T-cell (primary cell): ENCODE measurements at regions not wholly inside any gene's neighbourhood (a gene's known extent, or its start where the extent isn't known, plus 50 kb on each side); places are given as distances from the start of the nearest gene placed in this dataset.

Source experiments
- ATAC-seq, 4 experiments: fragments of 200-7000 bp in 3 of 4; fragments of 150-1000 bp in 1 of 4; cut with Tn5 transposase; replicated peaks in 1 of 4; 1 replicate in 3 of 4; 2 replicates in 1 of 4; pipeline ENCODE4 v1.10.0; 2021; ENCODE audit warnings: moderate library complexity in 3 of 4, mild to moderate bottlenecking in 2 of 4, moderate number of reproducible peaks in 1 of 4
- CTCF ChIA-PET, 2 donors: fragments of 300-600 bp; sonication (Branson Sonifier 250); formaldehyde crosslinking; loops; one replicate each; lab custom pipeline; 2022; ENCODE audit warnings: antibody characterized with exemption in 2 of 2; lab: Charles Lee
- POLR2A ChIA-PET, 2 donors: fragments of 300-600 bp; sonication (Branson Sonifier 250); formaldehyde crosslinking; loops; one replicate each; lab custom pipeline; 2022; ENCODE audit warnings: antibody characterized with exemption in 2 of 2; lab: Charles Lee
- DNase-seq, 35 experiments: peaks; one replicate each; pipeline versions ENCODE4 v3.0.0 to v3.0.0-alpha.2; 2013 to 2023
- H3K27ac ChIP-seq: one replicate; pipeline ENCODE4 v1.5.1; 2013; ENCODE audit warnings: low read length
- H3K27me3 ChIP-seq, 2 experiments: replicated peaks in 1 of 2; 1 replicate in 1 of 2; 2 replicates in 1 of 2; pipeline versions ENCODE4 v1.6.1 to v1.7.0; 2013; ENCODE audit warnings: low read length in 1 of 2, mixed read lengths in 1 of 2; ENCODE audit not compliant: control insufficient read depth in 2 of 2, insufficient read depth in 2 of 2; ENCODE audit errors: extremely low read depth in 1 of 2
- H3K36me3 ChIP-seq, 2 donors: 1 replicate in 1 of 2; 2 replicates in 1 of 2; pipeline versions ENCODE4 v1.6.1 to v1.7.0; 2013; ENCODE audit warnings: low read length in 1 of 2; ENCODE audit not compliant: control insufficient read depth in 2 of 2, insufficient read depth in 1 of 2; ENCODE audit errors: extremely low read depth in 1 of 2
- H3K4me1 ChIP-seq, 2 experiments: 1 replicate in 1 of 2; 2 replicates in 1 of 2; pipeline versions ENCODE4 v1.6.1 to v1.7.0; 2013; ENCODE audit warnings: low read length in 2 of 2, mixed read lengths in 1 of 2; ENCODE audit not compliant: insufficient read depth in 2 of 2, control insufficient read depth in 1 of 2; ENCODE audit errors: extremely low read depth in 1 of 2
- H3K4me3 ChIP-seq, 2 donors: 1 replicate in 1 of 2; 2 replicates in 1 of 2; pipeline versions ENCODE4 v1.5.1 to v1.7.0; 2013; ENCODE audit warnings: mild to moderate bottlenecking in 2 of 2, low read length in 1 of 2, moderate library complexity in 1 of 2; ENCODE audit not compliant: control insufficient read depth in 1 of 2; ENCODE audit errors: extremely low read depth in 1 of 2
- H3K9me3 ChIP-seq: 2 replicates; pipeline ENCODE4 v1.7.0; 2013
- H3K27ac Mint-ChIP-seq, 2 donors: one replicate each; pipeline ENCODE4 v1.8.0; 2020 to 2021; ENCODE audit warnings: mild to moderate bottlenecking in 2 of 2, mixed read lengths in 2 of 2
- H3K27me3 Mint-ChIP-seq, 2 donors: one replicate each; pipeline ENCODE4 v1.8.0; 2021 to 2022; ENCODE audit warnings: mixed read lengths in 2 of 2
- H3K36me3 Mint-ChIP-seq: one replicate; pipeline ENCODE4 v1.8.0; 2021; ENCODE audit warnings: mixed read lengths
- H3K4me1 Mint-ChIP-seq, 3 donors: one replicate each; pipeline ENCODE4 v1.8.0; 2020 to 2022; ENCODE audit warnings: mixed read lengths in 3 of 3, mild to moderate bottlenecking in 1 of 3
- H3K4me3 Mint-ChIP-seq, 3 donors: one replicate each; pipeline ENCODE4 v1.8.0; 2020 to 2022; ENCODE audit warnings: mild to moderate bottlenecking in 3 of 3, mixed read lengths in 3 of 3, moderate library complexity in 3 of 3
- H3K9me3 Mint-ChIP-seq, 3 donors: one replicate each; pipeline ENCODE4 v1.8.0; 2020 to 2022; ENCODE audit warnings: mixed read lengths in 3 of 3
- WGBS: methylation state at CpG from one replicate; pipeline ENCODE4 v1.1.5; 2013; ENCODE audit warnings: missing lambda C conversion rate; ENCODE audit not compliant: insufficient coverage; 5-methylcytosine and 5-hydroxymethylcytosine counted together

DNA sequence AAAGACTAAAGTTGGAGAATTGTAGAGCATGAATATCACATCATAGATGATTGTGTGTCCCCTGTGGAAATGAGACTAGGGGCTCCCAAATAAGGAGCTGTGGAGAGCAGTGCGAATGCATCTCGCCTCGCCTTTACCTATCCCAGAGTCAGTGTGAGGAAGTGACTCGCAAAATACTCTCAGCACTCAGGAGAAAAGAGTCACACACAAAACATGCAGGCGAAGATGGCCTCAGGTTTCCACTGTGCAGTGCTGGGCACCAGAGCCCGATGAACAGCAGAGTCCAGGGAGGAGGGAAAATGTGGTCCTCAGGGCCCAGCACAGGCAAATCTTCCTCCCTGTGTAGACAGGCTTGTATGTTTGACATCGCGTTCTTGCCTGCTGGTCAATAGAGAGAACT is 126.5 kb upstream of the AFDN start:
- Histone ChIP-seq H3K4me3 (no peak overlapping the region), H3K27me3 (peaks cover 0 to 47% of the 10 kb centered on the region in 2 experiments), H3K4me1 (peaks cover 7 to 27% of the 10 kb centered on the region in 2 experiments), H3K27ac (no peak overlapping the region), H3K36me3 (no peaks in the 10 kb centered on the region), H3K9me3 (no peaks in the 10 kb centered on the region)
- CTCF ChIA-PET: no interaction called here
- Mint-ChIP-seq H3K9me3 (no peaks in the 10 kb centered on the region), H3K27me3 (peaks cover 6 to 25% of the 10 kb centered on the region in 2 donors), H3K27ac (peak overlapping the region in 1 of 2 donors; percentile 74), H3K36me3 (no peaks in the 10 kb centered on the region), H3K4me1 (peaks cover 21 to 32% (median 28%) of the 10 kb centered on the region in 3 donors), H3K4me3 (peak overlapping the region in 1 of 3 donors; percentile 84)
- ATAC-seq: no peak
- 100% methylated on average over 2 of the region's 8 CpGs for WGBS
- no peak for DNase-seq
- POLR2A ChIA-PET: no interaction called here

DNA sequence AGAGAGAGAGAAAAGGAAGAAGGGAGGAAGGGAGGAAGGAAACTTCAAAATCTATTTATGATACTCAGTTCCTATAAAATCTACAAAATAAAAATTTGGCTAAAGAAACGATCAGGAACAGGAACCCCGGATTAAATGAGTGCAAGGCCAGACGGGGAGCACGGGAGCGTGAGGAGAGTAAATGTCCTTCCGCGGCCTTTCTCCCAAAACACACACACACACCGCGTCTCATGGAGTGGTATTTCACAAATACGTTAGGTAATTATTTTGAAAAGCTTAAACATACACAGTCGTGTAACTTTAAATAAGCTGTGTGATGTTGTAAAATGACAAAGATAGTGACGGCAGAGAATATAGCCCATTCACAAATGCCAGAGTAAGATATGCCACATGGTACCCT is 125.7 kb upstream of the AFDN start:
- Mint-ChIP-seq H3K4me3 (no peak overlapping the region), H3K27me3 (peaks cover 6 to 27% of the 10 kb centered on the region in 2 donors), H3K4me1 (peaks cover 30 to 40% (median 34%) of the 10 kb centered on the region in 3 donors), H3K36me3 (no peaks in the 10 kb centered on the region), H3K27ac (no peak overlapping the region), H3K9me3 (no peaks in the 10 kb centered on the region)
- ATAC-seq (no peak), DNase-seq (no peak)
- Histone ChIP-seq H3K4me1 (peaks cover 12 to 33% of the 10 kb centered on the region in 2 experiments), H3K36me3 (no peaks in the 10 kb centered on the region), H3K27me3 (peaks cover 0 to 54% of the 10 kb centered on the region in 2 experiments), H3K9me3 (no peaks in the 10 kb centered on the region), H3K4me3 (no peak overlapping the region), H3K27ac (no peak overlapping the region)
- ChIA-PET CTCF (interaction anchor here in 1 of 2 donors (0.6 kb wide), 1 partner anchor 109 kb away, joined by 3 read pairs; no protein-coding TSS in a partner anchor), POLR2A (no interaction called here)
- WGBS: no CpG with 5 or more reads among the region's 12 CpGs

DNA sequence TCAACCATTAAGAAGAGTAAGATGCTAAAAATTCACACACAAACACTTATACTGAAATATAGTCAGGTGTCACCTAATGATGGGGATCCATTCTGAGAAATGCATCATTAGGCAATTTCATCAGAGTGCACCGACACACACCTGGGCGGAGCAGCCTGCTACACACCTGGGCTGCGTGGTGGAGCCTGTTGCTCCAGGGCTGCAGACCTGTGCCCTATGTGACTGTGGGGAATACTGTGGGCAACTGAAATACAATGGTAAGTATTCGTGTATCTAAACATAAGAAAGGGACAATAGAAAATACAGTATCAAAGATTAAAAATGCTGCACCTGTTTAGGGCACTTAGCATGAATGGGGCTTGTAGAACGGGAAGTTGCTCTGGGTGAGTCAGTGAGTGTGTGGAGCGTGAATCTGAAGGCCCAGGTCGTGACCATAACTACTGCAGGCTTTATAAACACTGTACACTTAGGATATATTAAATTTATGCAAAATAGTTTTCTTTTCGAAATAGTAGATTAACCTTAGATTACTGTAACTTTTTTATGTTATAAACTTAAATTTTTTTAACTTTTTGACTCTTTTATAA is 124.4 kb upstream of the AFDN start:
- peaks cover 13 to 44% of the 10 kb centered on the region in 2 experiments for H3K4me1 ChIP-seq
- no peak overlapping the region for H3K4me3 Mint-ChIP-seq
- peaks cover 2 to 65% of the 10 kb centered on the region in 2 experiments for H3K27me3 ChIP-seq
- H3K36me3 Mint-ChIP-seq: no peaks in the 10 kb centered on the region
- H3K4me3 ChIP-seq: no peak overlapping the region
- ATAC-seq (no peak), DNase-seq (no peak)
- H3K36me3 ChIP-seq: no peaks in the 10 kb centered on the region
- CTCF ChIA-PET: no interaction called here
- WGBS: 90% methylated on average over 2 of the region's 8 CpGs
- POLR2A ChIA-PET: no interaction called here
- H3K9me3 ChIP-seq: no peaks in the 10 kb centered on the region
- no peak overlapping the region for H3K27ac Mint-ChIP-seq
- no peak overlapping the region for H3K27ac ChIP-seq
- H3K27me3 Mint-ChIP-seq: peaks cover 12 to 37% of the 10 kb centered on the region in 2 donors
- peaks cover 41 to 53% (median 46%) of the 10 kb centered on the region in 3 donors for H3K4me1 Mint-ChIP-seq
- H3K9me3 Mint-ChIP-seq: no peaks in the 10 kb centered on the region

DNA sequence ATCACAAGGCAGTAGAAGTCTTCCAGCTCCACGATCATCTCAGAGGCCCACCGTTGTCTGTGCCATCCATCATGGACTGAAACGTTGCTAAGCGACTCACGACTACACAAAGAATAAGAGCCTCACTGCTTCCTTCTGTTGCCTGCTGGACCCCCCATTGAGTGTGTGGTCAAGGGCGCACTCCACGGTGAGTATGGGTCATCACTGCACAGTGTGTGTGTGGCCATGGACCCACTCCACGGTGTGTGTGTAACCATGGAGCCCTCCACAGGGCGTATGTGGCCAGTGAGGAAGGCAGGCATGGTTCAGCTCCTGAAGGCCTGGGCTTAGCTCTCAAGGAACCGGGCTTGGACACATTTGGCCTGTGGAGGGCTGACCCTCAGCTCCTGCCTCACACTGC is 123.4 kb upstream of the AFDN start:
- POLR2A ChIA-PET: no interaction called here

DNA sequence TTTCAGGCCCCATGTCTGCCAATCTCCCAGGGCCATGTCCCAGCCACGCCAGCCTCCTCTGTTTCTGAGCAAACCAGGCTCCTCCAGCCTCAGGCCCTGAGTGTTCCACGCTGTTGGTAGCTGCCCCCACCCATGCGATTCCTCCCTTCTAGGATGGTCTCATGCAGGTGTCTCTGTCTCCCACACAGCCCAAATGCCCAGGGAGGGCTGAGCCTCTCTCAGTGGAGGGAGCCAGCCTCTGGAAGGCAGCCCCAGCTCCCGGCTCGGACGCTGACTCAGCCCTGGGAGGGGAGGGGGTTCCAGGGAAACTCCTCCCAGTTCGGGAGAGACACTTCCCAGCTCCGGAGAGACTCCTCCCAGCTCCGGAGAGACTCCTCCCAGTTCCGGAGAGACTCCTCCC is 122.9 kb upstream of the AFDN start:
- ChIA-PET CTCF (no interaction called here), POLR2A (no interaction called here)
- peaks cover 13 to 43% of the 10 kb centered on the region in 2 experiments for H3K4me1 ChIP-seq
- no peak overlapping the region for H3K4me3 ChIP-seq
- H3K27ac Mint-ChIP-seq: no peak overlapping the region
- no peaks in the 10 kb centered on the region for H3K36me3 Mint-ChIP-seq
- no peaks in the 10 kb centered on the region for H3K36me3 ChIP-seq
- H3K27me3 ChIP-seq: peaks cover 2 to 74% of the 10 kb centered on the region in 2 experiments
- ATAC-seq (no peak), DNase-seq (no peak)
- WGBS: 93% methylated on average over 5 of the region's 10 CpGs
- no peak overlapping the region for H3K27ac ChIP-seq
- H3K9me3 Mint-ChIP-seq: no peaks in the 10 kb centered on the region
- H3K4me1 Mint-ChIP-seq: peaks cover 43 to 59% (median 52%) of the 10 kb centered on the region in 3 donors
- no peaks in the 10 kb centered on the region for H3K9me3 ChIP-seq
- no peak overlapping the region for H3K4me3 Mint-ChIP-seq
- H3K27me3 Mint-ChIP-seq: peaks cover 22 to 50% of the 10 kb centered on the region in 2 donors

More for the DNA sequence above, 123.4 kb upstream of the AFDN start:
- WGBS: 93% methylated on average over 10 of the region's 10 CpGs
- Histone ChIP-seq H3K36me3 (no peaks in the 10 kb centered on the region), H3K27ac (no peak overlapping the region), H3K4me1 (peaks cover 13 to 44% of the 10 kb centered on the region in 2 experiments), H3K9me3 (no peaks in the 10 kb centered on the region), H3K4me3 (no peak overlapping the region), H3K27me3 (peaks cover 2 to 74% of the 10 kb centered on the region in 2 experiments)
- H3K4me3 Mint-ChIP-seq: no peak overlapping the region
- no peaks in the 10 kb centered on the region for H3K9me3 Mint-ChIP-seq
- ATAC-seq: no peak
- no peak overlapping the region for H3K27ac Mint-ChIP-seq
- H3K36me3 Mint-ChIP-seq: no peaks in the 10 kb centered on the region
- no peak for DNase-seq
- H3K4me1 Mint-ChIP-seq: peaks cover 41 to 57% (median 48%) of the 10 kb centered on the region in 3 donors
- peaks cover 19 to 45% of the 10 kb centered on the region in 2 donors for H3K27me3 Mint-ChIP-seq
- CTCF ChIA-PET: no interaction called here

DNA sequence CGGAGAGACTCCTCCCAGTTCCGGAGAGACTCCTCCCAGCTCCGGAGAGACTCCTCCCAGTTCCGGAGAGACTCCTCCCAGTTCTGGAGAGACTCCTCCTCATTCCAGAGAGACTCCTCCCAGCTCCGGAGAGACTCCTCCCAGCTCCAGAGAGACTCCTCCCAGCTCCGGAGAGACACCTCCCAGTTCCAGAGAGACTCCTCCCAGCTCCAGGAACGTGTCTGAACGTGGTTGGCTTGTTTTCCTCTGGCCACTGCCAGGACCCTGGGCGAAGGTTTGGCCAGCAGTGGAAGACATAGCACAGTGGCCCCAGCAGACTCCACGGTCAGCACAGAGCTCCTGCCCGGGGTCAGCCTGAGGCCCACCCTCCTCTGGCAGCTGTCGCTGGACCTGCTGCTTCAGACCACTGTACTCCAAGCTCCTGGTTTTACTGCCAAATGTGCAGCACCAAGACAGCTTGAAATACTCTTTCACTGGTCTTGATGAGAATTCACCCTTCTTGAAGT is 122.3 kb upstream of the AFDN start:
- POLR2A ChIA-PET: no interaction called here
- H3K4me1 Mint-ChIP-seq: peaks cover 41 to 58% (median 52%) of the 10 kb centered on the region in 3 donors
- CTCF ChIA-PET: no interaction called here
- Histone ChIP-seq H3K27ac (no peak overlapping the region), H3K27me3 (peaks cover 2 to 75% of the 10 kb centered on the region in 2 experiments), H3K9me3 (no peaks in the 10 kb centered on the region), H3K36me3 (no peaks in the 10 kb centered on the region), H3K4me3 (no peak overlapping the region), H3K4me1 (peaks cover 13 to 36% of the 10 kb centered on the region in 2 experiments)
- ATAC-seq: no peak
- H3K27me3 Mint-ChIP-seq: peaks cover 27 to 54% of the 10 kb centered on the region in 2 donors
- WGBS: 84% methylated on average over 10 of the region's 12 CpGs
- H3K4me3 Mint-ChIP-seq: no peak overlapping the region
- H3K36me3 Mint-ChIP-seq: no peaks in the 10 kb centered on the region
- no peak for DNase-seq
- no peak overlapping the region for H3K27ac Mint-ChIP-seq
- H3K9me3 Mint-ChIP-seq: no peaks in the 10 kb centered on the region
